HG03520 (cell line): ENCODE measurements at regions not wholly inside any gene's neighbourhood (a gene's known extent, or its start where the extent isn't known, plus 50 kb on each side); places are given as distances from the start of the nearest gene placed in this dataset.

Experiments used
- ATAC-seq: cut with Tn5 transposase; IDR thresholded peaks from one replicate; pipeline ENCODE4 v1.9.1; 2021; ENCODE audit warnings: mild to moderate bottlenecking, moderate library complexity; ENCODE audit not compliant: unreplicated experiment

DNA sequence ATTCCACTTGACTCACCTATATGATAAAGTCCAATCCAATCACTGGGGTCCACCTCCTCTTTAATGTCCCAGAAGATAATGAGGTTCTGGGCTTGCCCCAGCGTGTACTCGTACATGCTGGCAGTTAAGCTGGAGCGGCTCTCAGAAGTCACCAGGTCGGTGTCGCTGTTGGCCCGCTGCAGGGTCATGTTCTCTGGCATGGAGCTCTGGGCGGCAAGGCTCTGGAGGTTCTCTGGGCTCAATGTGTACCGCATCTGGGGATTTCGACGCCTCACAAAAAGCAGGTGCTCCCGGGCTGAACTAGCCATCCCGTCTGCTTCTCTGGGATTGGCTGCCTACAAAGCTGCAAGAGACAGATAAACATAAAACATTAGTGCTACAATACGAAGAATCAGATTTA is 206.4 kb upstream of the CCDC150 start:
- no peak for ATAC-seq

DNA sequence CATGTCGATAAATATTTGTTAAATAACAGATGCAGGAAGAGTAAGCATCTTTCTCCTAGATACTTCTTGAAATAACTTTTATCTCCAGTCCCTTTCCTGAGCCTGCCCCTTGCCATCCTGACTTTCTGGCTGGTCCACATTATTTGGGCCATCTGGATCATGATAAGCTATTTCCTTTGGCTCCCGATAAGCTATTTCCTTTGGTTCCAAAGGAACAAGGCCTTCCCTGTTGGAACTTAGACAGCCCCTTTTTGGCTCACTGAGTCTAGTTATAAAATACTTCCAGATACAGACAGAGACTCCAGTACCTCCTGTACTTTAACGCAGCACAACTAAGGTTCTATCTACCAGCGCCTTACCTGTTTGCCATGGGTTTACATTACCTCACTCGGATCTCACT is 205.3 kb upstream of the CCDC150 start:
- ATAC-seq, result no peak

DNA sequence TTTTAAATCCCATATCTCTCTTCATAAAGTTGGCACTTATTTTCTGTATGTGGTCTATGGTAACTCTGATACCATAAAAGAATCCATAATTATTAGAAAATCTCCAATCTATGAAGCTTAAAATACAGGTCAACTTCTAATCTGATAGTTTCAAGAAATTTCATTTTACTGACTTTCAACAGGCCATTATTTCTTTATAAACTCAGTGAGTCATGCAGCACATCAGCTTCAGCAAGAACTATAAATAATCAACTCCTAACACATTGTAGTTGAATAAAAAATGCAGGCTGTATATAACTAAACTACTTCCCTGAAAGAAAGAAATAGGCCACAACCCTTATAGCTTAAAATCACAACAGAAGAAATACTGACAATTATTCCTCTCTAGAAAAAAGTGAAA is 204.3 kb upstream of the CCDC150 start:
- no peak for ATAC-seq

DNA sequence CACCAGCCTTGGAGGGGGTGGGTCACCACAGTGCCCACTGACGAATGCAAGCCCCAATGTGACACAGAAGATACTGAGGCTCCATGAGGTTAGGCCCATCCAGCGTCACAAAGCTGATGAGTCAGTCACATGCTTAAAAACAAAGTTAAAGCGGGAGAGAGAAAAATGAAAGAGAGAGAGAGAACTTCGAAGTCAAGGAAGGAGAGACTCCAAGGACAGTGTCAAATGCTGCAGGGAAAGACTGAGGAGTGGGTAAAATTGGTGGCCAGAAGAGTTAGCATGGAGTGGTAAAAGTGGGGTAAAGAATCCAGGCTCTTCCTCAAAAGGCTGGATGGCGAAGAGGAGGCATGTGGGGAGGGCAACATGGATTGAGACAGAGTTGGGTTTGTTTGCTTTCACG is 201.9 kb upstream of the CCDC150 start:
- no peak for ATAC-seq

DNA sequence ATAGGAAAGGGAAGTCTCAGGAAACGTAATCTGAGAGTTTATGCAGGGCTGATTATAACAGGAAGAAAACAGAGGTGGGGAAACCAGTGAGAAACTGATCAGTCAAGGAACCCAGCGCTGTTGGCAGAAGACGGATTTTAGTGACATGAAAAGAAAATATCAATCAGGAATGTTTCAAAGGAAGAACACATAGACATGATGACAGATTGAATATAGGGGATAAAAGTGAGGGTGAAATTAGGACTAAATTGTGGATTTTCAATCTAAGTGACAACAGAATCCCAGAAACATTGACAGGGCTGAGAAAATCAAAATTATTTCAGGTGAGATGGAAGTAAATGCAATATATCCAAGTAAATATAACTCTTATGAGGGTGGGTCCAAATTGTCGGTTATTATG is 199.8 kb upstream of the CCDC150 start:
- no peak for ATAC-seq

DNA sequence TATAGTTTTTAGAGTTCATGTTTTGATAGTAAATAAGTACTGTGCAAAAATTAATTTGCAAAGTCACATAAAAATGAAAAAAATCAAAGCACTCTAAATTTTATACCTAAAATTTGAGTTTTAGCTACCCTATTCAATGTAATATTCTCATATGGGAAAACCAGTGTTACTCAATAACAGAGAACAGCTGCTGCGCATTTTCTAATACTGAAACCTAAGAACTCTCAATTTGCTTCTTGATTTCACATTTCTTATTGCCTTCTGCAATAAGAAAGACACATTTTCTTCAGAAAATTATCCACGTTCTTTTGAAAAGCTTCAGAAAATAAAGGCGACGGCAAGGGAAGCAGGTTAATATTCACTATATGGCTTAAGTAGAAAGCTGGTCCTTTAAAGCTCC is 199.1 kb upstream of the CCDC150 start:
- no peak for ATAC-seq

DNA sequence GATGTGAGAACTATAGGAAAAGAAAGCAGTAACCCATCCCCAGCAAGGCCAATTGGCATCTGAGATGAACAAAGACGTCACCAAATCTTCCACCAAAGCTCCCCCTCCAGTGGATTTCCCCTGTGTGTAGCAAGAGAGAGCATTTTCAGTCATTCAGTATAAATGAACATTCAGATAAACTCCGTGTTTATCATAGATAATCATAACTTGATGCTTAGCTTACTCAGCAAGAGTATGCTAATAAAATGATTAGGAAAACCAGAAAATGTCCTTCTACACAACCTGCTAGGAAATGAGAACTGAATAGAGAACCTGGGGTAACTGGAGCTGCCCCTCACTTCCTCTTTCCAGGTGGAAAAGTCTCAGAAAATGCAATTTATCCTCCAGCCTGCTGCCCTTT is 198.0 kb upstream of the CCDC150 start:
- peak; percentile 58 for ATAC-seq

DNA sequence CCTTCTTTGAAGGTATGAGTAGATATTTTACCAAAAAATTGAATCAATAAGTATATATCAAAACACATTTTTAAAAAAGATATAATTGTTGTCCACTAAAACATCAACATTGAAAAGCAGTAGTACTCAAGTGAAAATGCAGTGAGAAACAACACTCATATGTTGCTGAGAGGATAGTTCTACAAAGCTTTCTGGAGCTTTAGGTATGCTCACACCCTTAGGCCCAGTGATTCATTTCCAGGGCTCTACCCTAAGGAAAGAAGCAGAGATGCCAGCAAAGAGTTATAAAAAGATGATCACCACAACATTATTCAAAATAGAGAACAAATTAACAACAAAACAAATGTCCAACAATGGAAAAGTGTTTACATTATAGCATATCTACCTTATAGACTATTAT is 197.3 kb upstream of the CCDC150 start:
- ATAC-seq, result no peak

DNA sequence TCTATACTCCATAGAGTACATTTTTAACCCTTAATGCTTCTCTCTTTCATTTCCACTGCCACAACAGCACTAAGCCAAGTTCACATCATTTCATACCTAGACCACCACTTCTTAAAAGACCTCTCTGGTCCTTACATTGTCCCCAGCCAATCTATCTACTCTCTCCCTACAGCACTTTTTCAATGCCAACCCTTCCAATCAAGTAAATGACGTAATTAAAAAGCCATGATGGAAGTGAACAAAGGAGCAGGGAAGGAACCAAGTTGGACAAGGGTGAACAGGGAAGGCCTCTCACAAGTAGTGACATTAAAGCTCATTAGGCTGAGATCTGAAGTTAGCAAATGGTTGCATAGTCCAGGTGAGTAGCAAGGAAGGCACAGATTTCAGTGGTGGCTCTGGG is 195.1 kb upstream of the CCDC150 start:
- no peak for ATAC-seq

DNA sequence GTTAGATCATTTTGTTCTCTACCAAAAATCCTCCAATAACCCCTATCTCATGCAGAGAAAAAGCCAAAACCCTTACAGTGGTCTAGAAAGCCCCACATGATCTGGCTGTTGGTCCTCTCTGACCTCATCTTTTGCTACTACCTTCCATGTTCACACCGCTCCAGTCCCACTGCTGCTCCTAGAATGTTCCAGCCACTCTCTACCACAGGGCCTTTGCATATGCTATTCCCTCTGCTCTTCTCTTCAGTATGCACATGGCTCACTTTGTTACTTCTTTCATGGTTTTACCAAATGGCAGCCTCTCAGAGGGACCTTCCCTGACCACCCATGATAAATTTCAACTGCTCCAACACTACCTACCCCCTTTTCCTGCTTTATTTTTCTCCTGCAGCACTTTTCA is 193.5 kb upstream of the CCDC150 start:
- ATAC-seq, result no peak

DNA sequence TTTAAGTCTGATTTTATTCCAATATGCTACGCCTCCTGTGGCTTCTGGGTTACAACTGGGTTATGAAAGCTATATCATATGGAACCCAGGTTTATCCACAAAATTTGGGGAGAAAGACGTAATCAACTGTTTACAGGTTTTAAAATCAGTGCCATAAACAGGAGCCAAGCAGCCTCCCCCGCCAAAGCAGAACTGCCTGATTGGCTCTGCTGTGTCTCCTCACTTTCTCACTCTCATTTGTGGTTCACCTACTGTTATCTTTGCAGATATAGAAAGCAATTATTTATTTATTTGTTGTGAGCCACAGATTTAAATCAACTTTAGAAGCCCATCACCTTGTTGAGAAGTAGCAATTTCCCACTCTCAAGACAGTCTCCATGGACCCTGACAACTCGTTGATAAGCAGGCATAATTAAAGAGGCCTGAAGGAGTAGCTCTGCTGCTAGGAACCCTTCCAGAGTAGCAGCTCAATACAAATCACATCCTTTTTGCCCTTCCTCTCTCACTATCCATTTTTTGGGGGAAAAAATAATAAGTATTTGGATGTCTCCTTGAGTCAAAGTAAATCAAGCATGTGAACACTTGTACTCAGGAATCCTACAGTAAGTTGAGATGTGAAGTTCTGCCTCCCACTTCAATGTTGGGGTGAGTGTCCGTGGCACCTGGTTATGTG is 191.0 kb upstream of the CCDC150 start:
- ATAC-seq, result no peak

DNA sequence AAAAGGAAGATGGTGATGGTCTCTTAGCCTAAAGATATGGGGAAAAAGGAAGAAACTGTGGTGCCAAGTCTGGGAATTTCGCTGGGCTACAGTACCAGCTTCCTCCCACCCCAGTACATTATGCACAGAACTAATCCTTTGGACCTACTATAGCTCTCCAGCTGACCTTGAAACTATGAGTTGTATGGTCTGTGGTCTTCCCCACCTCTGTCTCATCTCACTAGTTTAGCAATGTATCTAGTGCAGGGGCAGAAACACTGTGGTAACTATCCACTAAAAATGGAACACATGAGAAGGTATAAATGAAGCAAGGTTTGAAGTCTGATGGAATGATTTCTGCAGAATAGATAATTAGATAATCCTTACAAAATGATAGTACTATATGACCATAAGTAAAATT is 190.4 kb upstream of the CCDC150 start:
- ATAC-seq, result peak; percentile 54

DNA sequence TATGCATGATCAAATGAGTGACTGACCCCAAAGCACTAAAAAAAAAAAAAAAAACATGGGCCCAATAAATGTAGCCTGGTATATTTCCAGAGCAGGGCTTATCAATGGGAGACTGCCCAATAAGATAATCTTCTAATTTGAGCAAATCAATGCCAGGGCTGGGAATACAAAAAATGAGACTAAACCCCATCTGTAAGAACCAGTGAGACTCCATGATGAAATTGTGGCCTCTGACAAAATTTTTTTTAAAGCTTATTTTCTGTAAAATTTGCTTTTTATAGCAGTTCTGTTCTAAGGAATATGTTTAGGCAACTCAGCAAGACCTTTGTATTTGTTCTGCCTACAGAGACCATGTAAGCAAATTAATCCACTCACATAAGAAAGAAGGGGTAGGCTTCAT is 186.8 kb upstream of the CCDC150 start:
- ATAC-seq, result no peak

DNA sequence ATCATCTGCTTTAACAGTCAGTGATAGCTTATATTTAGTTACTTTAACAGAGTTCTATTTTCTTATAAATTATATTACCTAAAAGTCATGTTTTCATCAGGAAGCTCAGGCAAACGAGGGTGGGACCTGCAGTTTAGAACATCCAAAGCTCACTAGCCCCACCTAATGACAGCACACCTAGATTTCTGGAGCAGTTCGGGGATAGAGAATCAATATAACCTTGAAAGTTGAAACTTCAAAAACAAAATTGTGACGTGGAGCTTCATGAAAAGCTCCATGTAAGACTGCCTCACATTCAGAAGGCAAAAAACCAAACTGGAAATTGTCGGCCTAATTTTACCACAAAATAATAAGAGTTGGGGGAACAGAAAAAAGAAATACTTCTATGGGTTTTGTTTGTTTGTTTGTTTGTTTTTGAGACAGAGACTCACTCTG is 185.9 kb upstream of the CCDC150 start:
- ATAC-seq, result peak; percentile 52

DNA sequence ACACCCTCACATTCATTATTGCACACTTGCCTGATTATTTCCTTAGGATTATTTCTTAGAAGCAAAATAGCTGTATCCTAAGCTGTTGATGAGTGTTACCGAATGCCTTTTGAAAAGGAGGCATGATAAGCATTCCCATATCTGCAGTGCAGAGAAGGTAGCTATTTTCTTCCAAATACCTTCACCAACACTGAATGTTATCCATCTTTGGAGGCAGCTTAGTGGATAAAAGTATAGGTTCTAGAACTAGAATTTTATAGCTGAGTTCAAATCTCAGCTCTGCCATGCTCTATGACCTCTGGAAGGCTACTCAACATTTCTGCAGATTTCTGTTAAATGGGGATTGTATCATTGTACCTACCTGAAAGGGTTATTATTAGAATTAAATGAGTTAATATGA is 185.0 kb upstream of the CCDC150 start:
- no peak for ATAC-seq

DNA sequence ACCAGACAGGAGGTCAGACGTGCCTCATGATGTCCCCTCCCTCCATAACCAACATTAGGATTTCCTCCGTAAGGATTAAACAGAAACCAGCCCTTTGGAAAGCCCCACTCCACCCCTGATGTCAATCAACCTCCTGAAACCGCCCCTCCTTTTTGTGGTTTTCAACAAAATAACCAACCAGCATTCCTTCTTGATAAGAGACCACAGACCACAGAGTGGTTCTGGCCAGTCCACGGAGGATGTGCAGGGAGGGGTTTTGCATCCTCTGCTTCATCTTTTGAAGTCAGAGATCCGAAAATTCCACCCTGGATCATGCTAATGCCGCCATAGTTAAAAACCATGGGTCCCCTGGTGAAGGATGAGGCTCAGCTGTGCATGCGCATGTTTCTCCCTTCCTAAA is 180.0 kb upstream of the CCDC150 start:
- no peak for ATAC-seq

DNA sequence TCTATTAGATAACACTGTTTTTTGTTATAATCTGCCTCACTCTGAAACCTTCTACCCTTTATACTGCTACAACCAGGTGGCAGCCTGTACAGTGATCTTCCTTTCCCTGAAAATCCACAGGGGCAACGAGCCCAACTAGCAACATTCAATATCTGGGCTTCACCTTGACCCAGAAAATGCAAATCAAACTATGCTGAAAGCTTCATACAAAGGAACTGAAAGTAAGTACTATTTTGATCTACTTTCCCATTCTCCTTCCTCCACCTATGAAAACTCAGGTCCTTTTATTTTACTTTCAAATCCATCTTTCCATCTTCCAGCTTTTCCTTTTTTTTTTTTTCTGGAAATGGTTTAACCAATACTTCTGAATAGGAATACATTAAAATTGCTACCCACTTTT is 175.8 kb upstream of the CCDC150 start:
- ATAC-seq, result no peak

DNA sequence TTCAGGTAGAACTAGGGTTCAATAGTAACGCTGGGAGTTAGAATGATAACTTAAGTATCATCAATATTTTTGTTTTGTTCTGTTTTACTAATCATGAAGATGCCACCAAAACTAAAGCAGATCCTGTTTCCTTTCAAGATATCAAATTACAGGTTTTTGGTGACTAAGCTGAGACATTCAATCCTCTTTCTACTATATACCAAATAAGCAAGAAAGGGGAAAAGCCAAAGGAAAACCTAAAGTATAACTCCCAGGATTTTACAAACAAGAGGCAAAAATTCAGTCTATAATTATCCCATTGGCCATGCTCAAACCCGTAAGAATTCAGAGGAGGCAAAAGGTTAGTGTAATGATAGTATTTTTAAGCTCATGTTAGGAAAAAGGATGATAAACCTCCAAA is 175.2 kb upstream of the CCDC150 start:
- no peak for ATAC-seq

DNA sequence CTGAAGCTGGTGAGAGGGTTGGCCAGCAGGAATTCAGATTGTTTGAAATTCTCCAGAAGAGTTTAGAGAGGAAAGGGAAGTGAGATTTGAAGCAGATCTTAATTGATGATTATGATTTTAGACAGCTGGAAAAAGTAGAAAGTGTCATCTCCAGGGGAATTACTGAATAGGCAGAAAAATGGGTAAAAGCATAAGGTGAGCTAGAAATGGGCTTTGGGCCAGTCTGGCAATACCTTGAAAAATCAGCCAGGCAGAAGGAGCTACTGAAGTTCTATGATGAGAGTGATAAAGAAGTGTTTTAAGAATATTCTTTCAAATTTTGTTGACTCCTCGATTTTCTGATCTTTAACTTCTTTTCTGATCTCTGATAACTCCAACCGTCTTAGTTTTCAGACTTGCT is 172.9 kb upstream of the CCDC150 start:
- no peak for ATAC-seq

DNA sequence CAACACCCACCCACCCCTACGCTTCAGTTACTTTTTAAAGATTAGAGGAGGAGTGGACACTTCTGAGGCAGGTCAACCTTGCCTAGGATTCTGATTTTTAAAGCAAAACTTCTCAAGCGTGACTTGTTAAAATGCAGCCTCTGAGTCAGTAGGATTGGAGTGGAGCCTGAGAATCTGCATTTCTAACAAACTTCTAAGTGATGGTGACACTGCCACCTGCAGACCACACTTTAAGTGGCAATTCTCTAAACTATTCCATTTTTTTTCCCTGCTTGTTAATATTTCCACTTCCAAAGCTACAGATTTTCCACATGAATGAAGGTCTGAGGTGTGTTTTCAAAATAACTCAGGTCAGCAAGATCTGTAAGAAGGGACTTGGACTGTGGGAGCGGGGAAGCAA is 171.1 kb upstream of the CCDC150 start:
- no peak for ATAC-seq

DNA sequence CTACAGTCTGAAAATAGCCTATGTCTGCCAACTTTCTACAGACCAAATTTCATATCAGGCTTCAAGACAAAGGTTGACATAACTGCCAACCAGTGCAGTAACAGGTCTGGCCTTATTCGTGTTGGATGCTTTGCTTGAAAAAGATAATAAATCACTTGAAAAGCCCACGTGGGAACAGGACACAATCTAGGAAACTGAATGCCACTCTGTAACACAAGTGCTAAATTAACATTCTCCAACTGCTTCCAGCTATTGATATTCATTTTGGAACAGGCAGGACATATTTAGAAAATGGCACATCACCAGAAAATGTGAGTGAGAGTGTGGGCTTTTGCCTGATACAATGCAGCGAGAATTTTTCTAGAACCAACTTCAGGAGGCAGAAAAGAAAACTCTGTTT is 165.9 kb upstream of the CCDC150 start:
- ATAC-seq, result no peak

DNA sequence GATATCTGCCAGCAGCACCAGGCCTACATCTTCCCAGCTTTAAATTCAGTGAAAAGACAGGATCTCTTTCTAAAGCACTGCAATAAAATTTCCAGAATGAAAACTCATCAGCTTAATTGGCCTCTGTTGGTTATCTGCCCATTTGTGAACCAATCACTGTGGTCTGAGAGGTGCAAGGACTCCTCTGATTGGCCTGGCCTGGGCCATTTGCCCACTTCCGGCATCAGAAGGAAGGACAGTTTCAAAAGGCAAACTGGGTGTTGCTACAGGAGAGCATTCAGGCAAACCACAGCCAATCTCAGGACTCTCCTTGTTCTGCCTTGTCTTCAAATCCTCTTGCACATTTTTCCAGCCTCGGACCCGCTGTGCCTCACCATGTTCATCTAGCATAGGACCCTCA is 163.9 kb upstream of the CCDC150 start:
- ATAC-seq, result no peak

DNA sequence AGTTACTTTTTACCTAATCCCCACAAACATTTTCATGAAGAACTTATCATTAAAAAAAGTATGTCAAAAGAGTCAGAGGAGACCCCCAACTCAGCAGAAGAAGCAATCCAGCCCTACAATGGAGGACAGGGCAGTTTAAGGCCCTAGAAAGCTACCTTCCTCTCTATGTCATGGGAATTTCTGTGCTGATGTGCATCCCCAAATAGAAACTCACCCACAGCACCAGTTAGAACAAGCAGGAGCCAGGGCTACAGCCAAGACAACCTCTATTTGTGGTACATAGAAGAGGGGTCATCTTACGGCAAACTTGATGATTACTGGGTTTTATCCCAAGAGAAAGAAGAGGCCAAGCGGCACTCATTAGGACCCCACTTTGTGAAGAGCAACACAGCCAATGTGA is 160.9 kb upstream of the CCDC150 start:
- no peak for ATAC-seq

DNA sequence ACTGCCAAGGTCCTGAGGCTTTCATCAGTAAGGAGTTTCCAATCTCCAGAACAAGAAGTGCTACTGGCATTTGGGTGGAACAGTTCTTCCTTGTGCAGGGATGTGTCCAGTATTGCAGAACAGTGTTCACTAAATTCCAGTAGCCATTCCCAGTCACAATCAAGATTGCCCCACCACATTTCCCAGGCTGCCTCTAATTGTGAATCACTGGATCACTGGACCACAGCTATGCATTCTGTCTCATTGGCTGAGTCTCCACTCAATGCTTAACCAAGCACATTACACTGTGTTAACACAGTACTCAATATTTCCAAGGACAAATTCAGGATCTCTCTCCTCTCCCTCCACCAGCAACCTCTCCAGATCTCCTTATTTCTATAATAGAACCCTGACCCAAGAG is 160.2 kb upstream of the CCDC150 start:
- ATAC-seq, result no peak
